Kidney (tissue), 13 donors: ENCODE measurements at regions not wholly inside any gene's neighbourhood (a gene's known extent, or its start where the extent isn't known, plus 50 kb on each side); places are given as distances from the start of the nearest gene placed in this dataset.

Experiments used
- DNase-seq, 5 donors: peaks; one replicate each; pipeline ENCODE4 v3.0.0-alpha.2; 2013 to 2020
- FAIRE-seq: peaks from 2 replicates; lab custom pipeline; 2012; peaks lifted over from hg19 to GRCh38; lab: Jason Lieb, UNC
- H3K27ac ChIP-seq, 2 donors: one replicate each; pipeline ENCODE4 v1.7.0; 2013; ENCODE audit warnings: low read depth in 2 of 2, low read length in 2 of 2, inconsistent platforms in 1 of 2
- H3K27me3 ChIP-seq: one replicate; pipeline ENCODE4 v1.7.1; 2013; ENCODE audit warnings: low read length, inconsistent platforms; ENCODE audit not compliant: control insufficient read depth, insufficient read depth
- H3K36me3 ChIP-seq, 3 donors: one replicate each; pipeline versions ENCODE4 v1.7.0 to v1.7.1; 2013; ENCODE audit warnings: low read length in 3 of 3, control low read depth in 1 of 3, inconsistent platforms in 1 of 3; ENCODE audit not compliant: insufficient read depth in 3 of 3, control insufficient read depth in 2 of 3
- H3K4me1 ChIP-seq, 3 donors: one replicate each; pipeline versions ENCODE4 v1.7.0 to v1.7.1; 2013; ENCODE audit warnings: low read length in 3 of 3, inconsistent platforms in 1 of 3, low read depth in 1 of 3; ENCODE audit not compliant: control insufficient read depth in 2 of 3, insufficient read depth in 2 of 3
- H3K4me3 ChIP-seq, 3 donors: one replicate each; pipeline versions ENCODE4 v1.7.0 to v1.8.1; 2013; ENCODE audit warnings: low read length in 3 of 3, control low read depth in 1 of 3, inconsistent platforms in 1 of 3
- H3K9ac ChIP-seq, 3 donors: one replicate each; pipeline versions ENCODE4 v1.7.0 to v1.7.1; 2013; ENCODE audit warnings: low read length in 3 of 3, control low read depth in 1 of 3, inconsistent platforms in 1 of 3
- H3K9me3 ChIP-seq, 3 donors: one replicate each; pipeline versions ENCODE4 v1.7.0 to v1.7.1; 2013; ENCODE audit warnings: low read length in 3 of 3, control low read depth in 1 of 3, inconsistent platforms in 1 of 3; ENCODE audit not compliant: control insufficient read depth in 2 of 3, insufficient read depth in 1 of 3
- intact Hi-C: fragments of 100-400 bp; cut with DNase I; formaldehyde crosslinking; loops from one replicate; pipeline ENCODE4 v1.11.1; 2022
- TF ChIP-seq, protein P1 (sequence below): IDR thresholded peaks from 3 replicates; pipeline ENCODE4 v1.5.1; 2012; ENCODE audit warnings: mild to moderate bottlenecking, moderate library complexity, borderline replicate concordance; ENCODE audit not compliant: insufficient read depth; ENCODE audit errors: extremely low read depth
- donor health status: control.
- donor health status: control.
- donor health status: control.
- donor health status: control.
- donor health status: control.
- donor health status: DM: yes; HTN: yes; CAD: no.
- donor health status: Normal renal cell carcinoma (clear cell type).

DNA sequence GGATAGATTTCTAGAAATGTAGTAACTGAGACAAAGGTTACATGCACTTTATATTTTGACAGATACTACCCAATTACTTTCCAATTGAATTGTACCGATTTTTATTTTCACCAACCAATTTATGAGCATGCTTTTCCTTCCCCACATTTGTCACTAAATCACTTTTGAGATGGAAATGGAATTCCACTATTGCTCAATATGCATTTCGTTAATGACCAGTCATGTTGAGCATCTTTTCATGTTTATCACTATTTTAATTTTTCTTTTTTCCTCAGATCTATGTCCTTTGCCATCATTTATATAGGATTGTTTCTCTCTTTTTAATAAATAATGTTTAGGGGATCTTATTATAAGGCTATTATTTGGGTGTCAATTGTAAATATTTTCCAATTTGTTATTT lies 102.8 kb upstream of the SMIM36 start:
- no peak overlapping the region for H3K27ac ChIP-seq
- no peaks in the 10 kb centered on the region for H3K9me3 ChIP-seq
- TF ChIP-seq, protein P1, sequence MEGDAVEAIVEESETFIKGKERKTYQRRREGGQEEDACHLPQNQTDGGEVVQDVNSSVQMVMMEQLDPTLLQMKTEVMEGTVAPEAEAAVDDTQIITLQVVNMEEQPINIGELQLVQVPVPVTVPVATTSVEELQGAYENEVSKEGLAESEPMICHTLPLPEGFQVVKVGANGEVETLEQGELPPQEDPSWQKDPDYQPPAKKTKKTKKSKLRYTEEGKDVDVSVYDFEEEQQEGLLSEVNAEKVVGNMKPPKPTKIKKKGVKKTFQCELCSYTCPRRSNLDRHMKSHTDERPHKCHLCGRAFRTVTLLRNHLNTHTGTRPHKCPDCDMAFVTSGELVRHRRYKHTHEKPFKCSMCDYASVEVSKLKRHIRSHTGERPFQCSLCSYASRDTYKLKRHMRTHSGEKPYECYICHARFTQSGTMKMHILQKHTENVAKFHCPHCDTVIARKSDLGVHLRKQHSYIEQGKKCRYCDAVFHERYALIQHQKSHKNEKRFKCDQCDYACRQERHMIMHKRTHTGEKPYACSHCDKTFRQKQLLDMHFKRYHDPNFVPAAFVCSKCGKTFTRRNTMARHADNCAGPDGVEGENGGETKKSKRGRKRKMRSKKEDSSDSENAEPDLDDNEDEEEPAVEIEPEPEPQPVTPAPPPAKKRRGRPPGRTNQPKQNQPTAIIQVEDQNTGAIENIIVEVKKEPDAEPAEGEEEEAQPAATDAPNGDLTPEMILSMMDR = no peak
- DNase-seq = no peak
- H3K4me3 ChIP-seq = no peak overlapping the region
- no peak overlapping the region for H3K9ac ChIP-seq
- FAIRE-seq = no peak
- H3K27me3 ChIP-seq = no peaks in the 10 kb centered on the region
- peaks cover 0 to 2% (median 0%) of the 10 kb centered on the region in 3 donors for H3K4me1 ChIP-seq
- no peaks in the 10 kb centered on the region for H3K36me3 ChIP-seq
- intact Hi-C loops = no loop called here

DNA sequence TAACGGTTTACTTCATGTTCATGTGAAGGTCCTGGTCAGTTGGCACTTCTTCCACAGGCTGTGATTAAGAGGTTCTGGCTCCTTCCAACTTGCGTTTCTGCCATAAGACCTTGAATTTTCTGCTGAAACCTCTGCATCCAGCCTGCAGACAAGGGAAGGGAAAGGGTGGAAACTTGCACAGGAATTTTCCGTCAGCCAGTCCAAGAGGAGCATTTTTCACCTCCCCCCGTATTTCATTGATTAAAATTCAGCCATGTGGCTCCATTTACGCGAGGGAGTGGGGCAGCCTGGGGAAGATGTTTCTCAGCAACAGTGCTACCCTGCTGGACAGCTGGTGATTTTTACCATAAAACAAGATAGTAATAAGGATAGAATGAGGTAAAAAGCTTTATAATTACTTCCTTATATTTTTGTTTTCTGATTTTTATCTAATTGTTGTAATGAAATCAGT lies 101.5 kb upstream of the SMIM36 start:
- no peak overlapping the region for H3K27ac ChIP-seq
- DNase-seq = peak in 1 of 5 donors; percentile 73
- intact Hi-C loops = no loop called here
- peaks cover 0 to 2% (median 0%) of the 10 kb centered on the region in 3 donors for H3K4me1 ChIP-seq
- no peaks in the 10 kb centered on the region for H3K36me3 ChIP-seq
- no peaks in the 10 kb centered on the region for H3K27me3 ChIP-seq
- H3K9ac ChIP-seq = no peak overlapping the region
- no peaks in the 10 kb centered on the region for H3K9me3 ChIP-seq
- TF ChIP-seq, protein P1 = no peak
- FAIRE-seq = no peak
- H3K4me3 ChIP-seq = peak overlapping the region in 1 of 3 donors; percentile 4

DNA sequence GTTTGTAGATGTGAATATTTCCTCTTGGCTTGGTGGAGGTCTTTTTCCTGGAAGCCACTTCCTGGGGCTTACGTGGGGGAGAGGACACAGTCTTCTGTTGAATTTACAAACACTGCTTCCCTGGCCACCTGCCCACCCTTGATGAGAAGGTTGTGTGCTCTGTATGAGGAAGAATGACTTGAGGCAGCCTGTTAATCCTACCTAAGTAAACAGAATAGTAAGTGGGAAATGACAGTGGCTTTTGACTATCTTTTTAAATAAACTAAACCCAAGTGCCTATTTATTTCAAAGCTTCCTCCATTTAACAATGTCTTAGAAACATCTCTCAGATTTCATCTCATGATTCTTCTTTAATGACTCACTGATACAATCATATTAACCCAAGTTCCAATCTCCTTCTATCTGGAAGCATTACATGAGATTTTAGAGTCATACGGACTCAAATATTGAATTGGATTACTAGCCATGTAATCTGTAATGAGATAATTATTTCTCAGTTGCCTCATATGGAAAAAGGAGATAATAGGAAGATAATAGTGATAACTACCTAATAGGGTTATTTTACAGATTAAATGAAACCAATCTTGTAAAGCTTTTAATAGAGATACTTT lies 96.6 kb upstream of the SMIM36 start:
- H3K4me3 ChIP-seq = no peak overlapping the region
- H3K4me1 ChIP-seq = peaks cover 0 to 6% (median 0%) of the 10 kb centered on the region in 3 donors
- H3K9me3 ChIP-seq = no peaks in the 10 kb centered on the region
- H3K27me3 ChIP-seq = no peaks in the 10 kb centered on the region
- no peaks in the 10 kb centered on the region for H3K36me3 ChIP-seq
- intact Hi-C loops = no loop called here
- FAIRE-seq (no peak), DNase-seq (peak in 1 of 5 donors; percentile 66)
- TF ChIP-seq, protein P1 = no peak
- no peak overlapping the region for H3K9ac ChIP-seq
- H3K27ac ChIP-seq = no peak overlapping the region

DNA sequence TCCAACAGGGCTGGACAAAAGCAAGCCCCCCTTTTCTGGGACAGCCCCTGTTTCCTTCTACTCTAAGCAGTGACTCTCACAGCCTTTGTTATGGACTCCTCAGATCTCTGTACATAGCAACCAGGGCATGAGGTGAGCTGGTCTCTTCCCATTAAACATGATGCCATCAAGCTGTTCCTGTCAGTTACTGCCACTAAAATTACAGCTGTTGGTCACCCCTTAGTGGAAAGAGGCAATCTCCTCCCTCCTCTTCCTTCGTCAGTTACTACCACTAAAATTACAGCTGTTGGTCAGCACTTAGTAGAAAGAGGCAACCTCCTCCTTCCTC lies 95.2 kb upstream of the SMIM36 start:
- TF ChIP-seq, protein P1 = no peak
- no peaks in the 10 kb centered on the region for H3K27me3 ChIP-seq
- H3K27ac ChIP-seq = no peak overlapping the region
- H3K4me3 ChIP-seq = no peak overlapping the region
- no peaks in the 10 kb centered on the region for H3K36me3 ChIP-seq
- FAIRE-seq (no peak), DNase-seq (peak in 4 of 5 donors; percentile 88 to 98 (median 96))
- peaks cover 0 to 6% (median 0%) of the 10 kb centered on the region in 3 donors for H3K4me1 ChIP-seq
- H3K9me3 ChIP-seq = no peaks in the 10 kb centered on the region
- intact Hi-C loops = no loop called here
- H3K9ac ChIP-seq = no peak overlapping the region
